ENCODE measurements at regions not wholly inside any gene's neighbourhood (a gene's known extent, or its start where the extent isn't known, plus 50 kb on each side); places are given as distances from the start of the nearest gene placed in this dataset.

DNA sequence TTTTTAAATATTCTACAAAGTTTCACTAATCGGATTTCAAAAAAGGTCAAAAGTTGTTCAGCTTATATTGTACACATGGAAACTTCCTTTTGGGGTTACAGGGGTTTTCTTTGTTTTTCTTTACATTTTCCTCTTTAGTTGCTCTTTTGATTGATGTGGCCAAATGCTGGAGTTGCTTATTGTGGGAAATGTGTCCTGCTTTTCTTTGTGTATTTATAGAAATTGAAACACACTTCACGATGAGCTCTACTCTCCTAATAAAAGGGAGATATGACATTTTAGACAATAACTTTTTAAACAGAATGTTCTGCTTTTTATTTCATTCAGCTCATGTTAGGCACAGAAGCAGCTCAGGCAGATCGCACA lies 50.7 kb upstream of the SPRY1 start:
- Histone ChIP-seq H3K36me3 (no peaks in the 10 kb centered on the region), H3K4me3 (no peak overlapping the region), H3K9me3 (no peaks in the 10 kb centered on the region), H3K4me1 (no peaks in the 10 kb centered on the region), H3K27me3 (no peaks in the 10 kb centered on the region), H3K27ac (no peak overlapping the region)
- TF ChIP-seq, protein P1, sequence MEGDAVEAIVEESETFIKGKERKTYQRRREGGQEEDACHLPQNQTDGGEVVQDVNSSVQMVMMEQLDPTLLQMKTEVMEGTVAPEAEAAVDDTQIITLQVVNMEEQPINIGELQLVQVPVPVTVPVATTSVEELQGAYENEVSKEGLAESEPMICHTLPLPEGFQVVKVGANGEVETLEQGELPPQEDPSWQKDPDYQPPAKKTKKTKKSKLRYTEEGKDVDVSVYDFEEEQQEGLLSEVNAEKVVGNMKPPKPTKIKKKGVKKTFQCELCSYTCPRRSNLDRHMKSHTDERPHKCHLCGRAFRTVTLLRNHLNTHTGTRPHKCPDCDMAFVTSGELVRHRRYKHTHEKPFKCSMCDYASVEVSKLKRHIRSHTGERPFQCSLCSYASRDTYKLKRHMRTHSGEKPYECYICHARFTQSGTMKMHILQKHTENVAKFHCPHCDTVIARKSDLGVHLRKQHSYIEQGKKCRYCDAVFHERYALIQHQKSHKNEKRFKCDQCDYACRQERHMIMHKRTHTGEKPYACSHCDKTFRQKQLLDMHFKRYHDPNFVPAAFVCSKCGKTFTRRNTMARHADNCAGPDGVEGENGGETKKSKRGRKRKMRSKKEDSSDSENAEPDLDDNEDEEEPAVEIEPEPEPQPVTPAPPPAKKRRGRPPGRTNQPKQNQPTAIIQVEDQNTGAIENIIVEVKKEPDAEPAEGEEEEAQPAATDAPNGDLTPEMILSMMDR (IDR thresholded peaks at IDR 0.05): no peak
- DNase-seq: no peak
- intact Hi-C loops (cut with DNase I; ENCODE audit: low total_unique reads): no loop called here

DNA sequence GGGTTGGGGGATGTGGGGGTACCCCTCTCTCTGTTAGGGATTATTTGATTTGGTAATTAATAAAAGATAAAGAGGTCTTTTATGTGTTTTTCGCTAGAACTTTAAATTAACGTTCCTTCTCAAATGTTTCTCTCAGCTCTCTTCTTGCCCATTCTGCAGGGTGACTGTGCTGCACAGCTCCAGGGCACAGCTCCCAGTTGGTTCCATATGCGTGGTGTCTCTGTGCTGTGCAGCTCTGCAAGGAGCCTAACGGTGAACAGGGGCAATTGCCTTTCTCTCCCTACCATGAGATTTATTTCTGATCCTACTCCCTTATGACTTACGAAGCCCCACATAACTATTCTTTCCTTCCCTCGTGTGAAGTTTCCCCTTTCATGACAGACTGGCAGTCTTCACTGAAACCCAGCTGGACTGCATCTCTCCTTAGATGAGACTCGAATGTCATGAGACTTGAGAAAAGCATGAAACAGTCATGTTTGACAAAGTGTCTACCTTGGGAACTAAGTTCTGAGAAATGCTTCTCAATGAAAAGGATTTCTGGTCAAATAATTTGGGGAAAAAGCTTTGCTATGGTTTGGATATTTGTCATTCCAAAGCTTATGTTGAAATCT lies 50.2 kb upstream of the SPRY1 start:
- Histone ChIP-seq H3K4me1 (no peaks in the 10 kb centered on the region), H3K9me3 (no peaks in the 10 kb centered on the region), H3K27me3 (no peaks in the 10 kb centered on the region), H3K27ac (no peak overlapping the region), H3K36me3 (no peaks in the 10 kb centered on the region), H3K4me3 (no peak overlapping the region)
- intact Hi-C loops (cut with DNase I; ENCODE audit: low total_unique reads): no loop called here
- no peak for DNase-seq
- TF ChIP-seq, protein P1 (IDR thresholded peaks at IDR 0.05): no peak
